HG03571 (cell line): ENCODE measurements at regions not wholly inside any gene's neighbourhood (a gene's known extent, or its start where the extent isn't known, plus 50 kb on each side); places are given as distances from the start of the nearest gene placed in this dataset.
A peak's percentile ranks its signal among the peaks of the same experiment; 100 is the strongest.

ENCODE experiments used
- ATAC-seq: cut with Tn5 transposase; IDR thresholded peaks from one replicate; pipeline ENCODE4 v1.9.1; 2021; ENCODE audit not compliant: unreplicated experiment

GRCh38 chr11:81899156-81899555 is 834.5 kb downstream of the FAM181B start:
- ATAC-seq = no peak

DNA sequence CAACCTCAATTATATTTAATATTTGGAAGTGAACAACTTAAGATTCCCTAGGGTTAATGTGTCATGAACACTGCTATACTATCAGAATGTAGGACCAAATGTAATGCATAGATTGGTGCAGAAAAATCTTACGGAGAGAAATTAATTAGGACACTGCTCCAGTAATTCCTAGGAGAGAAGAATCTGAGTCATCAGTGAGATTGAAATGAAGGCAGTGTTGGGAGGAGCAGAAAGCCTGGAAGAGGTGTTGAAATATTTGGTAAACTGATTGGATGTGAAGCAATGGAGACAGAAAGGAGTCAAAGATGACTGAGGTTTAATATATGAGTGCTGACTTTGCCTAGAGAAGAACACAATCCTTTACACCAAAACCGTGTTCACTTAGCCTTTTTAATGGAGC is 836.0 kb downstream of the FAM181B start:
- ATAC-seq = no peak

GRCh38 chr11:81895258-81895657 is 838.4 kb downstream of the FAM181B start:
- no peak for ATAC-seq

GRCh38 chr11:81892770-81893635 is 840.7 kb downstream of the FAM181B start:
- ATAC-seq = no peak

DNA sequence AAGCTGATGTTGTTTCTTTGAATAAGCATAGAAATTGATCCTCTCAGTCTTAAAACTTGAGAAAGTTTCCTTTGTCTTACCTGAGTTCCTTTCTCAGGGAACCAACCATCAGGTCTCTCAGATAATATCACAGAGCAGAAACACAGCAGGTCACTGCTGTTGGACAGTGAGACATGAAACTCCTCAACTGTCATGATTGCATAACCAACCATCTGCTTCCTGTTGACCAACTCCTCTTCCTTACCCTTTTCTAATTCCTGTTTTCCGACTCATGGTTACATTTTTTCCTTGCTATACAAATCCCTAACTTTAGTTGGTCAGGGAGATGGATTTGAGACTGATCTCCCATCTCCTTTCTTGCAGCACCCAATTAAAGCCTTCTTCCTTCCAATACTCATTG is 845.3 kb downstream of the FAM181B start:
- ATAC-seq = no peak

GRCh38 chr11:81887671-81888070 is 846.0 kb downstream of the FAM181B start:
- no peak for ATAC-seq

- ATAC-seq = no peak
These were observed 847.1 kb downstream of the FAM181B start for GRCh38 chr11:81886406-81887075.

- ATAC-seq = no peak
These were observed 859.0 kb downstream of the FAM181B start for GRCh38 chr11:81874635-81875034.

- no peak for ATAC-seq
These were observed 862.8 kb downstream of the FAM181B start for GRCh38 chr11:81870815-81871214.

DNA sequence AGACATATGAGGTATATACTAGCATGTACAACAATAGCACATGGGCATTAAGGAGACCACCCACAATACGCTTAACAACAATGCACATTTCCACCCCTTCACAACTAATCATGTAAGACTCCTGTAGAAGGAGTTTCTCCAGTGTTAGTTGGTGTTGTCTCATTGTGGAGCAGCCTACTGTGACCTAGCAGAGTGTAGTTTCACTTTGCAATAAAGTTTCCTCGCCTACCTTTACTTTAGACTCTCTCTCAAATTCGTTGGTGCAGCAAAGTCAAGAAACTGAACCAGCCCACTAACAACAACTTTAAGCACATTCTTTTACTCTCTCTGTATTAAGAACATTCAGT is 863.6 kb downstream of the FAM181B start:
- peak; percentile 66 for ATAC-seq

DNA sequence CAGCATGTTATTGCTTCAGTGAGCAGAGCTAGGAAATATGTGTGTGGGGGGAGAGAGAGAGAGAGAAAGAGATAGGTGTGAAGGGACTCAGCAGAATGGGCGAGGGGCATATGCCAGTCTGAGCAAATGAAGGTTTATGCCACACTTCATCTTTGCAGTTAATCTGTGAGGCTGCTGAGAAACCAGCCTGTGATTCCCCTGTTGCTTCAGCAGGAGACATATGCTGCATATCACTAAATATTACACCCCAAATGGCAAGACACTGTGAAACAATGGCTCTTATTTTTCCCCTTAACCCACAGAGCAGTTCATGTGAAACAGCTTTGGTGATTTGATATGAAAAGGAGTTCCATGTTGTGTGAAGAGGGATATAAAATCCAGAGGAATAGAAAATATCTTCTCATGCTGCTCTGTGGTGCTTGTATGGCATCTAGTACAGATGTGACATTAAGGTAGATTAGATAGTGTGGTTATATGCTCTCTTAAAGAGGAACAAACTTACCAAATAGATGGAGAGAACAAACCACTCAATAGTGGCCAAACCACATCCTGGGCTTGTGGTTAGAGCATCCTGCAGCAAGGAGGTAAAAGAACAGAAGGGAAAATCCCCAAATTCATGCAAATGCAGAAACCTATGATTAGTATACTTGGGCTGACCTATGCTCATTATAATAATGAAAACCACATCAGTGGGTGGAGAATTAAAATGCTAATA is 864.2 kb downstream of the FAM181B start:
- ATAC-seq = peak; percentile 94

- no peak for ATAC-seq
These were observed 866.8 kb downstream of the FAM181B start for GRCh38 chr11:81866896-81867295.

- ATAC-seq = no peak
These were observed 876.3 kb downstream of the FAM181B start for GRCh38 chr11:81857386-81857785.

DNA sequence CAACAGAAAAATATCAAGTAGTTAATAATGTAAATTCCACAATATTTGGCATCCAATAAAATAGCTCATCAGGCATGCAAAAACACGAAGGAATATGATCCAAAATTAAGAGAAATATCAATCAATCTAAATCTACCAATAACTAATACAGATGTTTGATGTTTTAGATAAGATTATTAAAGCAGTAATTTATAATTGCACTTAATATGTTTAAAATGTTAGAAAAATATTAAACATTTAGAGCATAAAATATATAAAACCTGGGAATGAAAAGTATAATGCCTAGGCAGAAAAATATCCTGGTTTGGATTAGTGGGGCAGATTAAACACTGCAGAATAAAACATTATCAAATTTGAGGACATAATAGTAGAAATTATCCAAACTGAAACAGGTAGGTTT is 879.9 kb downstream of the FAM181B start:
- ATAC-seq = no peak

GRCh38 chr11:81852896-81853295 is 880.8 kb downstream of the FAM181B start:
- ATAC-seq = no peak

- no peak for ATAC-seq
These were observed 893.3 kb downstream of the FAM181B start for GRCh38 chr11:81840380-81840779.

DNA sequence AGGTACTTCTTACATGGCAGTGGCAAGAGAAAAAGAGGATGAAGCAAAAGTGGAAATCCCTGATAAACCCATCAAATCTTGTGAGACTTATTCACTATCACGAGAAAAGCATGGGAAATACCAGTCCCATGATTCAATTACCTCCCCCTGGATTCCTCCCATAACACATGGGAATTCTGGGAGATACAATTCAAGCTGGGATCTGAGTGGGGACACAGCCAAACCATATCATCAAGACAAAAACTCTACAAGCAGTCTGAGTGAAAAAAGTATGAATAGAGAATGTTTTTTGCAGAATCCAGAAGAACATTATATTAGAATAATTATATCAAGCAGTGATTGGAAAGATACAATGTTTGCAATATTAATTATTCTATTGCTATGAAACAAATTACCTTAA is 893.7 kb downstream of the FAM181B start:
- no peak for ATAC-seq

DNA sequence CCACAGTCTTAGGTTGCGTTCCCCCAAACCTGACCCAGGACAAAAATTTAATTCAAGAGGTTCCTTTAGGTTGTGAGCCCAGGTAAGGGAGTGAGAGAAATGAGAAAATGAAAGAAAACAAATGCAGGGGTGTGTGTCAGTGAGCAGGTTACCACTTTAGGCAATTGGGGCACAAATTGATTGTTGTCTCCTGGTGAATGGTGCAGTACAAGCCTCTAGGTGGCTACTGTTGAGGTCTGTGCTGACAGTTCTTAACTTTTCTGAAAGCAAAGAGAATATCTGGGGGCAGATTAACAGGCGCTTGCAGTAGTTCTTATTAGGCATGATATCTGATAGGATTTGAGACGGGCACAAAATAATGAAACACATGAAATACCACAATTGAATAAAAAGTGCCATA is 894.6 kb downstream of the FAM181B start:
- ATAC-seq = no peak

GRCh38 chr11:81829976-81830375 is 903.7 kb downstream of the FAM181B start:
- no peak for ATAC-seq

DNA sequence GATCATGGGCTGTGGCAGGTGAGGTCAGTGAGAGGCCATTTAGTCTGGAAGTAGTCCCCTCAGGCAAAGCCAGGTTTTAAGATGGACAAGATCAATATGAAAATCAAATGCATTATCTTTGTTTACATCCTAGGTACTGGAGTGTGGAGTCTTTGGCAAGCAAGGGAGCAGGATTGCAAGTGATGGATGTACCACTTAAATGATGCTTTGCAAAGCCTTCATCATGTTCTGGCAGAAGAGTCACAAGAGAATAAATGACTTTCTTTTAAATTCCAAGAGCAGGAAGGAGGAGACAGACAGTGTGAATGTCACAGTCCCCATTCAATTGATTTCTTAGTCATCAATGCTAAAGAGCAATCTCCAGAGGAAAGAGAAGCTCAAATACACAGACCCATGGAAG is 908.3 kb downstream of the FAM181B start:
- ATAC-seq = no peak

GRCh38 chr11:81819462-81819861 is 914.2 kb downstream of the FAM181B start:
- ATAC-seq = no peak

DNA sequence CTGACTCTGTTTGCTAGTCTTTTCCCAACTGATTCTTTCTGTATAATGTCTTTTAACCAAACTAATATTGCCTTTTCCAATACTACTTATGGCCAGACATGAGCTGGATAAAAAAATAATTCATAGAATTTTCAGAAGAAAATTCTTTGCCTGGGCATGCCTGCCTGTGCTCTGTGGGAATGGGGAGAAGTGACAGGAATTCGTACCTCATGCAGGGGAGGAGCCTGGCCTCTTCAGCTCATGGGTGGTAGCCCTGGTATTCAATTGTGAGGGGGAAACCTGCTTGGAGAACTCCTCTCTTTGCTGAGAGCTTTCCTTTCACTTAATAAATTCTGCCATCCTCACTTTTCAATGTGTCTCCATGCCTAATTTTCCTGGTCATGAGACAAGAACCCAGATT is 928.8 kb downstream of the FAM181B start:
- no peak for ATAC-seq
